ENCODE measurements at regions not wholly inside any gene's neighbourhood (a gene's known extent, or its start where the extent isn't known, plus 50 kb on each side); places are given as distances from the start of the nearest gene placed in this dataset.
"Not testable (repeated sequence)": the region's sequence is repeated elsewhere in the genome, so short reads cannot be mapped to it uniquely, and the experiment has no call there.

- DNase-seq (ENCODE audit: low read depth in 2 of 3, low spot score in 2 of 3), result no peak
Observed at GRCh38 chr2:221943076-221943810, 355.6 kb downstream of the PAX3 start.

GRCh38 chr2:221931251-221931991, 359.3 kb upstream of the EPHA4 start:
- DNase-seq (ENCODE audit: low read depth in 2 of 3, low spot score in 2 of 3), result no peak

- DNase-seq (ENCODE audit: low read depth in 2 of 3, low spot score in 2 of 3), result no peak
Observed at GRCh38 chr2:221929259-221929658, 357.2 kb upstream of the EPHA4 start.

- DNase-seq (ENCODE audit: low read depth in 2 of 3, low spot score in 2 of 3), result no peak
Observed at GRCh38 chr2:221926327-221926726, 354.2 kb upstream of the EPHA4 start.

- DNase-seq (ENCODE audit: low read depth in 2 of 3, low spot score in 2 of 3), result no peak
Observed at GRCh38 chr2:221924576-221924975, 352.5 kb upstream of the EPHA4 start.

- DNase-seq (ENCODE audit: low read depth in 2 of 3, low spot score in 2 of 3), result no peak
Observed at GRCh38 chr2:221915926-221916325, 343.8 kb upstream of the EPHA4 start.

GRCh38 chr2:221914334-221914880, 342.3 kb upstream of the EPHA4 start:
- DNase-seq (ENCODE audit: low read depth in 2 of 3, low spot score in 2 of 3), result no peak

GRCh38 chr2:221911890-221912289, 339.8 kb upstream of the EPHA4 start:
- no peak for DNase-seq (ENCODE audit: low read depth in 2 of 3, low spot score in 2 of 3)

GRCh38 chr2:221911321-221911720, 339.2 kb upstream of the EPHA4 start:
- DNase-seq (ENCODE audit: low read depth in 2 of 3, low spot score in 2 of 3), result no peak

GRCh38 chr2:221908518-221908917, 336.4 kb upstream of the EPHA4 start:
- DNase-seq (ENCODE audit: low read depth in 2 of 3, low spot score in 2 of 3), result no peak

GRCh38 chr2:221897718-221898117, 325.6 kb upstream of the EPHA4 start:
- DNase-seq (ENCODE audit: low read depth in 2 of 3, low spot score in 2 of 3), result no peak

- DNase-seq (ENCODE audit: low read depth in 2 of 3, low spot score in 2 of 3), result no peak
Observed at GRCh38 chr2:221896505-221897151, 324.5 kb upstream of the EPHA4 start.

- no peak for DNase-seq (ENCODE audit: low read depth in 2 of 3, low spot score in 2 of 3)
Observed at GRCh38 chr2:221895366-221896121, 323.4 kb upstream of the EPHA4 start.

GRCh38 chr2:221893501-221893900, 321.4 kb upstream of the EPHA4 start:
- DNase-seq (ENCODE audit: low read depth in 2 of 3, low spot score in 2 of 3), result no peak

- not testable (repeated sequence) for DNase-seq (ENCODE audit: low read depth in 2 of 3, low spot score in 2 of 3)
Observed at GRCh38 chr2:221892006-221892405, 319.9 kb upstream of the EPHA4 start.

- no peak for DNase-seq (ENCODE audit: low read depth in 2 of 3, low spot score in 2 of 3)
Observed at GRCh38 chr2:221883976-221884375, 311.9 kb upstream of the EPHA4 start.

GRCh38 chr2:221876016-221876415, 303.9 kb upstream of the EPHA4 start:
- DNase-seq (ENCODE audit: low read depth in 2 of 3, low spot score in 2 of 3), result no peak

GRCh38 chr2:221874444-221874843, 302.3 kb upstream of the EPHA4 start:
- DNase-seq (ENCODE audit: low read depth in 2 of 3, low spot score in 2 of 3), result no peak

GRCh38 chr2:221857719-221858118, 285.6 kb upstream of the EPHA4 start:
- DNase-seq (ENCODE audit: low read depth in 2 of 3, low spot score in 2 of 3), result no peak

GRCh38 chr2:221853297-221853696, 281.2 kb upstream of the EPHA4 start:
- DNase-seq (ENCODE audit: low read depth in 2 of 3, low spot score in 2 of 3), result no peak

Data from hematopoietic multipotent progenitor cell (in vitro differentiated cells).